Right lobe of liver (tissue), 4 donors: ENCODE measurements at regions not wholly inside any gene's neighbourhood (a gene's known extent, or its start where the extent isn't known, plus 50 kb on each side); places are given as distances from the start of the nearest gene placed in this dataset.

Source experiments
- CTCF ChIP-seq, 4 donors: fragments of 200-600 bp in 3 of 4; fragments of 450-650 bp in 1 of 4; IDR thresholded peaks; one replicate each; pipeline versions ENCODE4 v1.5.1 to v1.8.0; 2016 to 2022; ENCODE audit warnings: antibody characterized with exemption in 4 of 4, mild to moderate bottlenecking in 2 of 4
- POLR2A ChIP-seq: fragments of 450-650 bp; IDR thresholded peaks from one replicate; pipeline ENCODE4 v1.6.1; 2017; ENCODE audit warnings: antibody characterized with exemption, mild to moderate bottlenecking
- donor health status: DM: no; HTN: no; CAD: no.
- donor health status: DM: no; HTN: no; CAD: no.
- donor health status: DM: no; HTN: yes; CAD: no.

DNA sequence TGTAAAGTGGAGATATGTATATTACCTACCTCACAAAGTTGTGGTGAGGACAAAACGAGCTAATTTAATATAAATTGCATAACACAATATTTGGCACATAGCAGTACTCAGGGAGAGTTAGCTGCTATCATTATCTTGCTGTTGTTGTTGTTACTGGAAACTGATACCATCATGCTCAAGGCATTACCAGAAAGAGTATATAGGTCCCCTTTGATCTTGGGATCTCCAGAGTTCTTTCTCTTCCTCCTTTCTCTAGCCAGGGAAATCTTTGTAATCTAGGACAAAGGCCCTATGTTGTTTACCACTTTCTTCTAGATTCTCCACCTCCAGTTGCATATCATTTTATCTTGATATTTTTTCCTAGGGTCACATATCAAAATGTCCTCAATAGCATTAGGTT, 114.8 kb upstream of the RASA1 start:
- TF ChIP-seq CTCF (IDR thresholded peaks at IDR 0.05) (no peak), POLR2A (no peak)
